ENCODE measurements at regions not wholly inside any gene's neighbourhood (a gene's known extent, or its start where the extent isn't known, plus 50 kb on each side); places are given as distances from the start of the nearest gene placed in this dataset.

GRCh38 chr14:71533390-71533789, 398.8 kb upstream of the RGS6 start:
- H3K4me3 ChIP-seq = no peak overlapping the region
- no peaks in the 10 kb centered on the region for H3K9me3 ChIP-seq
- ATAC-seq = no peak
- H3K27me3 ChIP-seq = no peaks in the 10 kb centered on the region
- intact Hi-C loops (cut with DNase I) = no loop called here
- no peak for DNase-seq
- no peak overlapping the region for H3K27ac ChIP-seq
- TF ChIP-seq CTCF (IDR thresholded peaks at IDR 0.05) = no peak
- no peak for TF ChIP-seq POLR2A (IDR thresholded peaks at IDR 0.05)
- H3K36me3 ChIP-seq (replicated peaks in 1 of 2; ENCODE audit: insufficient read depth in 1 of 2, low read depth in 2 of 2) = no peaks in the 10 kb centered on the region
- WGBS, 2 donors = 97 to 99% methylated on average over 3 of the region's 3 CpGs
- peaks cover 8% of the 10 kb centered on the region for H3K4me1 ChIP-seq

- no peak overlapping the region for H3K4me3 ChIP-seq
- no peaks in the 10 kb centered on the region for H3K9me3 ChIP-seq
- no peak overlapping the region for H3K27ac ChIP-seq
- ATAC-seq (no peak), DNase-seq (no peak)
- 100% methylated on average over 1 of the region's 1 CpG for WGBS, 2 donors
- no peaks in the 10 kb centered on the region for H3K27me3 ChIP-seq
- intact Hi-C loops (cut with DNase I) = no loop called here
- no peak for TF ChIP-seq CTCF (IDR thresholded peaks at IDR 0.05)
- no peak for TF ChIP-seq POLR2A (IDR thresholded peaks at IDR 0.05)
- peaks cover 8% of the 10 kb centered on the region for H3K4me1 ChIP-seq
- no peaks in the 10 kb centered on the region for H3K36me3 ChIP-seq (replicated peaks in 1 of 2; ENCODE audit: insufficient read depth in 1 of 2, low read depth in 2 of 2)
Observed at GRCh38 chr14:71533800-71534199, 398.4 kb upstream of the RGS6 start.

- no peak overlapping the region for H3K27ac ChIP-seq
- no peak overlapping the region for H3K4me3 ChIP-seq
- 96 to 100% methylated on average over 1 of the region's 1 CpG for WGBS, 2 donors
- H3K4me1 ChIP-seq = peaks cover 8% of the 10 kb centered on the region
- TF ChIP-seq CTCF (IDR thresholded peaks at IDR 0.05) (no peak), POLR2A (IDR thresholded peaks at IDR 0.05) (no peak)
- intact Hi-C loops (cut with DNase I) = no loop called here
- no peak for ATAC-seq
- H3K36me3 ChIP-seq (replicated peaks in 1 of 2; ENCODE audit: insufficient read depth in 1 of 2, low read depth in 2 of 2) = no peaks in the 10 kb centered on the region
- H3K9me3 ChIP-seq = no peaks in the 10 kb centered on the region
- no peaks in the 10 kb centered on the region for H3K27me3 ChIP-seq
- DNase-seq = no peak
Observed at GRCh38 chr14:71534506-71534905, 397.7 kb upstream of the RGS6 start.

- Histone ChIP-seq H3K27ac (no peak overlapping the region), H3K4me1 (peaks cover 8% of the 10 kb centered on the region), H3K27me3 (no peaks in the 10 kb centered on the region), H3K4me3 (no peak overlapping the region), H3K9me3 (no peaks in the 10 kb centered on the region), H3K36me3 (replicated peaks in 1 of 2; ENCODE audit: insufficient read depth in 1 of 2, low read depth in 2 of 2) (no peaks in the 10 kb centered on the region)
- 86 to 92% methylated on average over 2 of the region's 2 CpGs for WGBS, 2 donors
- ATAC-seq (no peak), DNase-seq (no peak)
- intact Hi-C loops (cut with DNase I) = no loop called here
- no peak for TF ChIP-seq CTCF (IDR thresholded peaks at IDR 0.05)
- TF ChIP-seq POLR2A (IDR thresholded peaks at IDR 0.05) = no peak
Observed at GRCh38 chr14:71536015-71536740, 396.1 kb upstream of the RGS6 start.

Measured in body of pancreas (tissue), 4 donors.